ENCODE measurements at regions not wholly inside any gene's neighbourhood (a gene's known extent, or its start where the extent isn't known, plus 50 kb on each side); places are given as distances from the start of the nearest gene placed in this dataset.
"Not testable (repeated sequence)": the region's sequence is repeated elsewhere in the genome, so short reads cannot be mapped to it uniquely, and the experiment has no call there.

- Histone ChIP-seq H3K4me1 (ENCODE audit: control insufficient read depth in 2 of 2, insufficient read depth in 2 of 2, low read length in 2 of 2) (no peaks in the 10 kb centered on the region), H3K4me3 (ENCODE audit: low read length in 2 of 2) (no peak overlapping the region), H3K9me3 (ENCODE audit: control insufficient read depth in 2 of 2, insufficient read depth in 1 of 2, low read length in 1 of 2) (no peaks in the 10 kb centered on the region), H3K36me3 (ENCODE audit: control insufficient read depth in 2 of 2, insufficient read depth in 2 of 2, low read length in 1 of 2) (no peaks in the 10 kb centered on the region), H3K27ac (ENCODE audit: low read depth in 1 of 2, low read length in 1 of 2) (no peak overlapping the region), H3K27me3 (ENCODE audit: control insufficient read depth in 2 of 2, insufficient read depth in 1 of 2, low read length in 1 of 2) (no peaks in the 10 kb centered on the region)
- WGBS = 90% methylated on average over 15 of the region's 15 CpGs
- DNase-seq (ENCODE audit: low read depth in 6 of 9, low spot score in 9 of 9) = no peak
Observed at GRCh38 chr13:112220925-112221324, 154.0 kb downstream of the SOX1 start.

DNA sequence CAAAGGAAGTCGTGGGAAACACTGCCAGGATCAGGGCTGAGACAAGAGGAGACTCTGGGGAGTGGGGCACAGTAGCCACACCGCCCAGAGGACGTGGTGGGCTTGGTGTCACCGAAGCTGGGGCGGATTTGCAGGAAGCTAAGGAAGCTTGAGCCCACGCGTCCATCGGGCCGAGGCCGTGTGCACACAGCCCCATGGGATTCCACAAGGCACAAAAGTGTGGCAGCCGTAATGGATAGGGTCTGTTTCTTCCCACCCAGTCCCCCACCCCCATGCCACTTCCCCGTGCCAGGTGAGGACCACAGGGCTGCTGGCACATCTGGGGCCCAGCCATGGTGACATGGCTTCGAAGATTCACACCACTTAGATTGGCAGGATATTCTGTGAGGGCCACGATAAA is 153.2 kb upstream of the SPACA7 start:
- H3K27ac ChIP-seq (ENCODE audit: low read depth in 1 of 2, low read length in 1 of 2) = no peak overlapping the region
- H3K9me3 ChIP-seq (ENCODE audit: control insufficient read depth in 2 of 2, insufficient read depth in 1 of 2, low read length in 1 of 2) = no peaks in the 10 kb centered on the region
- no peak for DNase-seq (ENCODE audit: low read depth in 6 of 9, low spot score in 9 of 9)
- no peak overlapping the region for H3K4me3 ChIP-seq (ENCODE audit: low read length in 2 of 2)
- no peaks in the 10 kb centered on the region for H3K36me3 ChIP-seq (ENCODE audit: control insufficient read depth in 2 of 2, insufficient read depth in 2 of 2, low read length in 1 of 2)
- WGBS = 86% methylated on average over 14 of the region's 14 CpGs
- no peaks in the 10 kb centered on the region for H3K27me3 ChIP-seq (ENCODE audit: control insufficient read depth in 2 of 2, insufficient read depth in 1 of 2, low read length in 1 of 2)
- no peaks in the 10 kb centered on the region for H3K4me1 ChIP-seq (ENCODE audit: control insufficient read depth in 2 of 2, insufficient read depth in 2 of 2, low read length in 2 of 2)

- not testable (repeated sequence) for H3K27ac ChIP-seq (ENCODE audit: low read depth in 1 of 2, low read length in 1 of 2); H3K36me3 ChIP-seq (ENCODE audit: control insufficient read depth in 2 of 2, insufficient read depth in 2 of 2, low read length in 1 of 2); H3K9me3 ChIP-seq (ENCODE audit: control insufficient read depth in 2 of 2, insufficient read depth in 1 of 2, low read length in 1 of 2); H3K4me1 ChIP-seq (ENCODE audit: control insufficient read depth in 2 of 2, insufficient read depth in 2 of 2, low read length in 2 of 2); DNase-seq (ENCODE audit: low read depth in 6 of 9, low spot score in 9 of 9); H3K27me3 ChIP-seq (ENCODE audit: control insufficient read depth in 2 of 2, insufficient read depth in 1 of 2, low read length in 1 of 2); H3K4me3 ChIP-seq (ENCODE audit: low read length in 2 of 2)
- 84% methylated on average over 9 of the region's 9 CpGs for WGBS
Observed at GRCh38 chr13:112223929-112224328, 152.2 kb upstream of the SPACA7 start.

DNA sequence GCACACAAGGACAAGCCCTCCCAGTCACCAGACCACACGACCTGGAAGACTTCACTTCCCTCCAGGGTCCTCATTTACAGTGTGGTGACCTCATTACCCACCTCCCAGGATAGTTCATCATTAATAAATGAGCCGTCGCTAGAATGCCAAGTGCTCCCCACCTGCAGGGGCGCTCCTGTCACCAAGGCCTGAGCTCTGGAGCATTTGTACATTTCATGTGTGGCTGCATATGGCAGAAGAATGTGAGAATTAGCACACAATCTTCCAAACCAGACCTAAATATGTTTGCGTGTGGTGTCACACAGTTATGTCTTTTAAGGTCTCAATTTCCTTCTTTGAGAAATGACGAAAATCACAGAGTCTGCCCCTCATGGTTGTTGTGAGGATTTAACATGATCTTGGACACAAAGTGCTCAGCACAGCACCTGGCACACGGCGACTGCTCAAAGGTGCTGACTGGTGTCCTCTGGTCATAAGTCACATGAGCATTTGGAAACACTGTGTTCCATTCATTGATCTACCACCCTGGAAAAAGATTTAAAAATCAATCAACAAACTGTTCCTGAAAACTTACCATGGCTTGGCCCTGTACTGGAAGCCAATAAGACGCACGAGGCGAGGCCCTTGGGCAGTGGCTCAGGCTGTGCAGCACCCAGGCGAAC is 150.6 kb upstream of the SPACA7 start:
- DNase-seq (ENCODE audit: low read depth in 6 of 9, low spot score in 9 of 9) = no peak
- no peaks in the 10 kb centered on the region for H3K27me3 ChIP-seq (ENCODE audit: control insufficient read depth in 2 of 2, insufficient read depth in 1 of 2, low read length in 1 of 2)
- H3K36me3 ChIP-seq (ENCODE audit: control insufficient read depth in 2 of 2, insufficient read depth in 2 of 2, low read length in 1 of 2) = no peaks in the 10 kb centered on the region
- no peak overlapping the region for H3K4me3 ChIP-seq (ENCODE audit: low read length in 2 of 2)
- H3K9me3 ChIP-seq (ENCODE audit: control insufficient read depth in 2 of 2, insufficient read depth in 1 of 2, low read length in 1 of 2) = no peaks in the 10 kb centered on the region
- no peaks in the 10 kb centered on the region for H3K4me1 ChIP-seq (ENCODE audit: control insufficient read depth in 2 of 2, insufficient read depth in 2 of 2, low read length in 2 of 2)
- WGBS = 79% methylated on average over 12 of the region's 12 CpGs
- no peak overlapping the region for H3K27ac ChIP-seq (ENCODE audit: low read depth in 1 of 2, low read length in 1 of 2)

- Histone ChIP-seq H3K9me3 (ENCODE audit: control insufficient read depth in 2 of 2, insufficient read depth in 1 of 2, low read length in 1 of 2) (no peaks in the 10 kb centered on the region), H3K36me3 (ENCODE audit: control insufficient read depth in 2 of 2, insufficient read depth in 2 of 2, low read length in 1 of 2) (no peaks in the 10 kb centered on the region), H3K27me3 (ENCODE audit: control insufficient read depth in 2 of 2, insufficient read depth in 1 of 2, low read length in 1 of 2) (no peaks in the 10 kb centered on the region), H3K4me1 (ENCODE audit: control insufficient read depth in 2 of 2, insufficient read depth in 2 of 2, low read length in 2 of 2) (no peaks in the 10 kb centered on the region), H3K4me3 (ENCODE audit: low read length in 2 of 2) (no peak overlapping the region), H3K27ac (ENCODE audit: low read depth in 1 of 2, low read length in 1 of 2) (no peak overlapping the region)
- DNase-seq (ENCODE audit: low read depth in 6 of 9, low spot score in 9 of 9) = no peak
- WGBS = 86% methylated on average over 10 of the region's 10 CpGs
Observed at GRCh38 chr13:112226320-112227002, 149.7 kb upstream of the SPACA7 start.

DNA sequence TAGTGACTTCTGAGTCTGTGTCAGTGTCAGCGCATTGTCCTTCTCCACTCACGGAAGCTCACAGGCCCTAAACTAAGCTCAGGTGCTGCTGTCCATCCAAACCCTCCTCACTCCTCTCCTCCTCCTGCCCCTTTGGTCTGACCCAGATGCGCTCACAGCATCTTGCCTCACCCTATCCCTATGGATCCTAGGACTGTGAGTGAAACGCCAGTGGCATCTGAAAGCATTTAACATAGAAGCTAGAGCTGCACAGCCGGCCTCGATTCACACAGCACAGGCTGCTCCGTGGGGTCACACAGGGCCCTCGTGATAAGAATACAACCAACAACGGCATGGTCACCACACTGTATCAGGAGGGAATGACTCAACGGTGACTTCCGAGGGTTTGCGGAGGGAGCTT is 149.1 kb upstream of the SPACA7 start:
- WGBS = 85% methylated on average over 12 of the region's 12 CpGs
- no peak overlapping the region for H3K27ac ChIP-seq (ENCODE audit: low read depth in 1 of 2, low read length in 1 of 2)
- DNase-seq (ENCODE audit: low read depth in 6 of 9, low spot score in 9 of 9) = no peak
- H3K9me3 ChIP-seq (ENCODE audit: control insufficient read depth in 2 of 2, insufficient read depth in 1 of 2, low read length in 1 of 2) = no peaks in the 10 kb centered on the region
- H3K4me3 ChIP-seq (ENCODE audit: low read length in 2 of 2) = no peak overlapping the region
- H3K27me3 ChIP-seq (ENCODE audit: control insufficient read depth in 2 of 2, insufficient read depth in 1 of 2, low read length in 1 of 2) = no peaks in the 10 kb centered on the region
- H3K4me1 ChIP-seq (ENCODE audit: control insufficient read depth in 2 of 2, insufficient read depth in 2 of 2, low read length in 2 of 2) = no peaks in the 10 kb centered on the region
- no peaks in the 10 kb centered on the region for H3K36me3 ChIP-seq (ENCODE audit: control insufficient read depth in 2 of 2, insufficient read depth in 2 of 2, low read length in 1 of 2)

GRCh38 chr13:112229445-112229844 is 146.7 kb upstream of the SPACA7 start:
- H3K27ac ChIP-seq (ENCODE audit: low read depth in 1 of 2, low read length in 1 of 2) = no peak overlapping the region
- WGBS = 80% methylated on average over 15 of the region's 15 CpGs
- H3K4me1 ChIP-seq (ENCODE audit: control insufficient read depth in 2 of 2, insufficient read depth in 2 of 2, low read length in 2 of 2) = no peaks in the 10 kb centered on the region
- no peaks in the 10 kb centered on the region for H3K9me3 ChIP-seq (ENCODE audit: control insufficient read depth in 2 of 2, insufficient read depth in 1 of 2, low read length in 1 of 2)
- no peak overlapping the region for H3K4me3 ChIP-seq (ENCODE audit: low read length in 2 of 2)
- no peak for DNase-seq (ENCODE audit: low read depth in 6 of 9, low spot score in 9 of 9)
- H3K27me3 ChIP-seq (ENCODE audit: control insufficient read depth in 2 of 2, insufficient read depth in 1 of 2, low read length in 1 of 2) = peaks cover 0 to 4% of the 10 kb centered on the region in 2 donors
- no peaks in the 10 kb centered on the region for H3K36me3 ChIP-seq (ENCODE audit: control insufficient read depth in 2 of 2, insufficient read depth in 2 of 2, low read length in 1 of 2)

GRCh38 chr13:112229992-112230872 is 145.9 kb upstream of the SPACA7 start:
- no peak for DNase-seq (ENCODE audit: low read depth in 6 of 9, low spot score in 9 of 9)
- Histone ChIP-seq H3K9me3 (ENCODE audit: control insufficient read depth in 2 of 2, insufficient read depth in 1 of 2, low read length in 1 of 2) (no peaks in the 10 kb centered on the region), H3K36me3 (ENCODE audit: control insufficient read depth in 2 of 2, insufficient read depth in 2 of 2, low read length in 1 of 2) (no peaks in the 10 kb centered on the region), H3K27ac (ENCODE audit: low read depth in 1 of 2, low read length in 1 of 2) (no peak overlapping the region), H3K4me1 (ENCODE audit: control insufficient read depth in 2 of 2, insufficient read depth in 2 of 2, low read length in 2 of 2) (no peaks in the 10 kb centered on the region), H3K27me3 (ENCODE audit: control insufficient read depth in 2 of 2, insufficient read depth in 1 of 2, low read length in 1 of 2) (peaks cover 0 to 4% of the 10 kb centered on the region in 2 donors), H3K4me3 (ENCODE audit: low read length in 2 of 2) (no peak overlapping the region)
- WGBS = 81% methylated on average over 16 of the region's 16 CpGs

- Histone ChIP-seq H3K4me3 (ENCODE audit: low read length in 2 of 2) (no peak overlapping the region), H3K36me3 (ENCODE audit: control insufficient read depth in 2 of 2, insufficient read depth in 2 of 2, low read length in 1 of 2) (no peaks in the 10 kb centered on the region), H3K4me1 (ENCODE audit: control insufficient read depth in 2 of 2, insufficient read depth in 2 of 2, low read length in 2 of 2) (no peaks in the 10 kb centered on the region), H3K27ac (ENCODE audit: low read depth in 1 of 2, low read length in 1 of 2) (no peak overlapping the region), H3K9me3 (ENCODE audit: control insufficient read depth in 2 of 2, insufficient read depth in 1 of 2, low read length in 1 of 2) (no peaks in the 10 kb centered on the region), H3K27me3 (ENCODE audit: control insufficient read depth in 2 of 2, insufficient read depth in 1 of 2, low read length in 1 of 2) (peaks cover 0 to 4% of the 10 kb centered on the region in 2 donors)
- WGBS = 93% methylated on average over 21 of the region's 21 CpGs
- DNase-seq (ENCODE audit: low read depth in 6 of 9, low spot score in 9 of 9) = no peak
Observed at GRCh38 chr13:112231451-112232083, 144.6 kb upstream of the SPACA7 start.

All from thymus (tissue), 11 donors.